GM23248 (cell line): ENCODE measurements at regions not wholly inside any gene's neighbourhood (a gene's known extent, or its start where the extent isn't known, plus 50 kb on each side); places are given as distances from the start of the nearest gene placed in this dataset.

ENCODE experiments used
- EZH2 ChIP-seq: fragments of 200-600 bp; sonication (generic); IDR thresholded peaks from 2 replicates; pipeline ENCODE4 v1.6.1; 2018; ENCODE audit warnings: antibody characterized with exemption, mild to moderate bottlenecking; ENCODE audit not compliant: insufficient read depth, poor library complexity, severe bottlenecking
- EZH2phosphoT487 ChIP-seq: fragments of 200-600 bp; sonication (generic); IDR thresholded peaks from 2 replicates; pipeline ENCODE4 v1.6.1; 2018; ENCODE audit warnings: antibody characterized with exemption, moderate library complexity, mild to moderate bottlenecking, low read depth; ENCODE audit not compliant: insufficient read depth

DNA sequence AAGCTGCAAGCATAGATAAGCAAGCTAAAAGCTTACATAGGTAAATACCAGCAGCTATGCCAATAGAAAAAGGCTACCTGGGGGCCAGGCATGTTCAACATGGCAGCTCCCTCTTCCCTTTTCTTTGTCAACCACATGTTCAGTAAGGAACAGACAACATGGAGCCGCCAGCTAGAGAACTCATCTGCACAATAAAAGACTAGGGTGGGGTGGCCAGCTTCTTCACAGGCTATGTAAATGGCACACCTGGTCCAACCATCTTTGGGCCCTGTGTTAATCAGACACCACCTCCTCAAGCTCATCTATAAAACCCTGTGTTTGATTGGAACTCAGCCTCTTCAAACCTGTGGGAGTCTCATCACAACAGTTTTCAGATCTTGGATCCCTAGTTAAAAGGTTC lies 129.7 kb upstream of the TMPO start:
- TF ChIP-seq EZH2: no peak
- no peak for TF ChIP-seq EZH2phosphoT487
